ENCODE measurements at regions not wholly inside any gene's neighbourhood (a gene's known extent, or its start where the extent isn't known, plus 50 kb on each side); places are given as distances from the start of the nearest gene placed in this dataset.

DNA sequence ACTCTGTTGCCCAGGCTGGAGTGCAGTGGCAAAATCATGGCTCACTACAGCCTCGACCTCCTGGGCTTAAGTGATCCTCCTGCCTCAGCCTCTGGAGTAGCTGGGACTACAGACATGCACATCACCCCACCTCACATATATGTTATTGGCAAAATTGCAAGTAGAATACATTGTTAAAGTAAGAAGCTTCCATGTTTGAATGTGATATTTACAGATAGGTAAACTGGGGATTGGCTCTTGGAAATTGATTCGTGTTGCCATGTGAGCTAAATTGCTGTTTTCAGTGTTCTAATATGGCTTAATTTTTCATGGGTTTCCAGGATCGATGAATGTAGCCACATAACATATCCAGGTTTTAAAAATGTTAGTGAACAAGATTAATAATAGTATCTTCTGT lies 149.0 kb upstream of the ZNF217 start:
- no peak for TF ChIP-seq POLR2A (IDR thresholded peaks at IDR 0.05; ENCODE audit: low read depth, low read length)
- TF ChIP-seq RAD21 (IDR thresholded peaks at IDR 0.05; ENCODE audit: low read length), result no peak
- TF ChIP-seq, protein P1, sequence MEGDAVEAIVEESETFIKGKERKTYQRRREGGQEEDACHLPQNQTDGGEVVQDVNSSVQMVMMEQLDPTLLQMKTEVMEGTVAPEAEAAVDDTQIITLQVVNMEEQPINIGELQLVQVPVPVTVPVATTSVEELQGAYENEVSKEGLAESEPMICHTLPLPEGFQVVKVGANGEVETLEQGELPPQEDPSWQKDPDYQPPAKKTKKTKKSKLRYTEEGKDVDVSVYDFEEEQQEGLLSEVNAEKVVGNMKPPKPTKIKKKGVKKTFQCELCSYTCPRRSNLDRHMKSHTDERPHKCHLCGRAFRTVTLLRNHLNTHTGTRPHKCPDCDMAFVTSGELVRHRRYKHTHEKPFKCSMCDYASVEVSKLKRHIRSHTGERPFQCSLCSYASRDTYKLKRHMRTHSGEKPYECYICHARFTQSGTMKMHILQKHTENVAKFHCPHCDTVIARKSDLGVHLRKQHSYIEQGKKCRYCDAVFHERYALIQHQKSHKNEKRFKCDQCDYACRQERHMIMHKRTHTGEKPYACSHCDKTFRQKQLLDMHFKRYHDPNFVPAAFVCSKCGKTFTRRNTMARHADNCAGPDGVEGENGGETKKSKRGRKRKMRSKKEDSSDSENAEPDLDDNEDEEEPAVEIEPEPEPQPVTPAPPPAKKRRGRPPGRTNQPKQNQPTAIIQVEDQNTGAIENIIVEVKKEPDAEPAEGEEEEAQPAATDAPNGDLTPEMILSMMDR (conservative IDR thresholded peaks at IDR 0.05; ENCODE audit: low read depth, low read length), result no peak
- TF ChIP-seq BHLHE40 (IDR thresholded peaks at IDR 0.05; ENCODE audit: low read depth, low read length), result no peak
- no peak for TF ChIP-seq FOS (IDR thresholded peaks at IDR 0.05; ENCODE audit: low read depth, low read length)
- TF ChIP-seq CEBPB (IDR thresholded peaks at IDR 0.05; ENCODE audit: low read depth, low read length), result no peak
- TF ChIP-seq NFE2L2 (IDR thresholded peaks at IDR 0.05; ENCODE audit: low read depth, low read length), result no peak
- TF ChIP-seq MAFK (IDR thresholded peaks at IDR 0.05; ENCODE audit: low read depth, low read length), result no peak
- no peak for TF ChIP-seq CHD1 (IDR thresholded peaks at IDR 0.05; ENCODE audit: low read depth, low read length)
- no peak for TF ChIP-seq RFX5 (IDR thresholded peaks at IDR 0.05; ENCODE audit: low read depth, low read length)
- TF ChIP-seq ELK1 (IDR thresholded peaks at IDR 0.05; ENCODE audit: borderline replicate concordance, low read depth, low read length), result no peak

Measured in IMR-90 (cell line).